Peyer's patch (tissue), 4 donors: ENCODE measurements at regions not wholly inside any gene's neighbourhood (a gene's known extent, or its start where the extent isn't known, plus 50 kb on each side); places are given as distances from the start of the nearest gene placed in this dataset.
"Not testable (repeated sequence)": the region's sequence is repeated elsewhere in the genome, so short reads cannot be mapped to it uniquely, and the experiment has no call there.

ENCODE experiments used
- DNase-seq, 3 donors: peaks; one replicate each; pipeline ENCODE4 v3.0.0-alpha.2; 2017 to 2019
- H3K27ac ChIP-seq, 4 donors: fragments of 200-600 bp; sonication (generic); one replicate each; pipeline ENCODE4 v1.5.1; 2016 to 2019
- H3K27me3 ChIP-seq, 2 donors: fragments of 200-600 bp; sonication (generic); one replicate each; pipeline ENCODE4 v1.5.1; 2019
- H3K36me3 ChIP-seq, 3 donors: fragments of 200-600 bp; sonication (generic); one replicate each; pipeline ENCODE4 v1.5.1; 2016 to 2019
- H3K4me1 ChIP-seq, 4 donors: fragments of 200-600 bp; sonication (generic); one replicate each; pipeline ENCODE4 v1.5.1; 2016 to 2019
- H3K4me3 ChIP-seq, 4 donors: fragments of 200-600 bp; sonication (generic); 1 replicate in 3 of 4; 2 replicates in 1 of 4; pipeline ENCODE4 v1.5.1; 2016 to 2019; ENCODE audit warnings: mild to moderate bottlenecking in 1 of 4
- H3K9me3 ChIP-seq, 4 donors: fragments of 200-600 bp; sonication (generic); one replicate each; pipeline ENCODE4 v1.5.1; 2016 to 2019; ENCODE audit warnings: mild to moderate bottlenecking in 1 of 4
- POLR2A ChIP-seq, 2 donors: fragments of 450-650 bp; IDR thresholded peaks; one replicate each; pipeline ENCODE4 v1.5.1; 2017; ENCODE audit warnings: antibody characterized with exemption in 2 of 2, mild to moderate bottlenecking in 2 of 2, moderate library complexity in 2 of 2
- TF ChIP-seq, protein P1 (sequence below), 6 experiments: fragments of 450-650 bp in 4 of 6; fragments of 200-600 bp in 2 of 6; sonication (generic) in 1 of 6; IDR thresholded peaks; one replicate each; pipeline ENCODE4 v1.5.1; 2017 to 2019; ENCODE audit warnings: antibody characterized with exemption in 6 of 6, mild to moderate bottlenecking in 3 of 6, moderate library complexity in 1 of 6

DNA sequence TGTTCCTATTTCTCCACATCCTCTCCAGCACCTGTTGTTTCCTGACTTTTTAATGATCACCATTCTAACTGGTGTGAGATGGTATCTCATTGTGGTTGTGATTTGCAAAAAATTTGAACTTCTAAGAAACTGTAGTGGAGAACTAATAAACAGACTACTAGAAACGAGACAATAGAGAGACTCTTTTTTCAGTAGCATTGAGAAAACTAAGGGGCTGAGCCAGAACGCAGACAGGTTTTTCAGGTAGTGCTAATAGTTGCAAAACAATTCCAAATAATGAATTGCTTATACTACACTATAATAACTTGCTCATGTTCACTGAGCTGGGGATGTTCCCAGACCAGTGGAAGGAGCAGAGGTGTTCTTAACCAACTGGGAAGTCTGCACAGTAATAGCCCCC, 98.8 kb upstream of the DPH5 start:
- Histone ChIP-seq H3K4me3 (no peak overlapping the region), H3K27ac (no peak overlapping the region), H3K36me3 (no peaks in the 10 kb centered on the region), H3K9me3 (no peaks in the 10 kb centered on the region), H3K27me3 (no peaks in the 10 kb centered on the region), H3K4me1 (no peaks in the 10 kb centered on the region)
- TF ChIP-seq POLR2A (IDR thresholded peaks at IDR 0.05): no peak
- TF ChIP-seq, protein P1, sequence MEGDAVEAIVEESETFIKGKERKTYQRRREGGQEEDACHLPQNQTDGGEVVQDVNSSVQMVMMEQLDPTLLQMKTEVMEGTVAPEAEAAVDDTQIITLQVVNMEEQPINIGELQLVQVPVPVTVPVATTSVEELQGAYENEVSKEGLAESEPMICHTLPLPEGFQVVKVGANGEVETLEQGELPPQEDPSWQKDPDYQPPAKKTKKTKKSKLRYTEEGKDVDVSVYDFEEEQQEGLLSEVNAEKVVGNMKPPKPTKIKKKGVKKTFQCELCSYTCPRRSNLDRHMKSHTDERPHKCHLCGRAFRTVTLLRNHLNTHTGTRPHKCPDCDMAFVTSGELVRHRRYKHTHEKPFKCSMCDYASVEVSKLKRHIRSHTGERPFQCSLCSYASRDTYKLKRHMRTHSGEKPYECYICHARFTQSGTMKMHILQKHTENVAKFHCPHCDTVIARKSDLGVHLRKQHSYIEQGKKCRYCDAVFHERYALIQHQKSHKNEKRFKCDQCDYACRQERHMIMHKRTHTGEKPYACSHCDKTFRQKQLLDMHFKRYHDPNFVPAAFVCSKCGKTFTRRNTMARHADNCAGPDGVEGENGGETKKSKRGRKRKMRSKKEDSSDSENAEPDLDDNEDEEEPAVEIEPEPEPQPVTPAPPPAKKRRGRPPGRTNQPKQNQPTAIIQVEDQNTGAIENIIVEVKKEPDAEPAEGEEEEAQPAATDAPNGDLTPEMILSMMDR (IDR thresholded peaks at IDR 0.05): no peak
- DNase-seq: no peak

GRCh38 chr1:101123904-101124303, 98.3 kb upstream of the DPH5 start:
- H3K27me3 ChIP-seq, DNase-seq, H3K4me3 ChIP-seq, H3K27ac ChIP-seq, H3K36me3 ChIP-seq, H3K4me1 ChIP-seq, H3K9me3 ChIP-seq: not testable (repeated sequence)

DNA sequence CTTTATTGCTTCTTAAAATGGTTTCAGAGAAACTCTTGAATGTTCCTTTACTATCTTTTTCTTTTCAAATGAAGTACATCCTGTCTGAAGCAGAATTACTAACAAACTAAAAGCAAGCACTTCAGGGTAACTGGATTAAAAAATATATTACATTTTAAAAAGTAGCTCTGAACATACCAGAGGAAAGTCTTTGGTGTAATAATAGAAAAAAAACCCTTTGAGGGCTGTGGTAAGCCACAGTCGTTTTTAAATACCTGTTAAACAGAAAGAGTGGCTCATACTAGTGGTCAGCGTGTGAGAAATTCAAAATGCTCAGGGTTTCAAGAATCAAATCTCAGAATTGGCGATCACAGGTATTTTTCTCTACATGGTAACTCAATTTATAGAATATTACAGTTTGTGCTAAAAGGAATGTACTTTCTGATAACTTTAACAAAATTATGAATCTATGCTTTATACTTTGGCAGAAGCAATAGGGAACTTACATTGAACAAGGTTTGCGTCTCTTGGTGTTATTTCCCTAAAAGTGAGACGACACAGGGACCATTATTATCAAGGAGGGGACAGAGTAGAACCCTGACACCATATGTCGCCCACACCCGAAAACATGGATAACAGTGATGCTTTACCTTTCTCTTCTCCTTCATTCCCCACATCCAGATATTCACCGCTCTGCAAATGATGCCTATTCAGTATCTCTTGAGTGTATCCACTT, 97.0 kb upstream of the DPH5 start:
- H3K27ac ChIP-seq: no peak overlapping the region

DNA sequence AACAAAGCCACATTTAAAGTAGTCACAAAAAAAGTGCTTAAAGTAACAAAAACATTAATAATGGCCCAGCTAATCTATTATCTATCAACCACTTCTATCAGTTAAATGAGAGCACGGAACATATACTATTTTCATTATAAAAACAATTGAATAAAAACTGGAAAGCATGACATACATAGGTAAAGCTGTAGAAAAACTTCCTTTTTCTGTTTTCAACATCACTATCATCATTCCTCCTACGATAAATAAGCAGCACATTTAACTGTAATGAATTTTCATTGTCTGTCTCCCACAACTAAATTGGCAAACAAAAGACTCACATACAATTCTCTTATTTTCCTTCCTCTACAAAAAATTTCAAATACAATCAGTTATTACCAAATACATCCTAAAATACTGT, 96.4 kb upstream of the DPH5 start:
- no peak for DNase-seq
- Histone ChIP-seq H3K27me3 (no peaks in the 10 kb centered on the region), H3K4me3 (no peak overlapping the region), H3K9me3 (no peaks in the 10 kb centered on the region), H3K27ac (no peak overlapping the region), H3K4me1 (no peaks in the 10 kb centered on the region), H3K36me3 (no peaks in the 10 kb centered on the region)
- TF ChIP-seq POLR2A (IDR thresholded peaks at IDR 0.05): no peak
- TF ChIP-seq, protein P1 (IDR thresholded peaks at IDR 0.05): no peak

More for the DNA sequence above, 97.0 kb upstream of the DPH5 start:
- Histone ChIP-seq H3K36me3 (no peaks in the 10 kb centered on the region), H3K4me3 (no peak overlapping the region), H3K4me1 (no peaks in the 10 kb centered on the region), H3K9me3 (no peaks in the 10 kb centered on the region), H3K27me3 (no peaks in the 10 kb centered on the region)
- DNase-seq: no peak
- TF ChIP-seq, protein P1 (IDR thresholded peaks at IDR 0.05): no peak
- TF ChIP-seq POLR2A (IDR thresholded peaks at IDR 0.05): no peak

DNA sequence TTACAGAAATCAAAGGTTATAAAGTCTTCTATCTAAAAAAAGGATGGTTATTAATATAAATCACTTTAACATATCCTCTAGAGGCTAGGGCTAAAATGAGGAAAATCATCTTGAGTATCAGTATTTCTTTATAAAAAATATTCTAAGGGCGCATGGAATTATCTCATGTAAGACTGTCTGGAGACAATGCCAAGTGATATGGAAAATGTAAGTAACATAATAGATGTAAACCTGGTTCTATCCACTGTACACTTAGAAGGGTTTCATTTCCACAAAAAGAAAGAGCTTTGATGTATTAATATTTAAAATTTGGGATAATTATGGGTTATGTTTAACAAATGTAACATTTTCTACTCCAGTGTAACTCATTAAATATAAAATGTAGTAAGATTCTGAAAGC, 95.9 kb upstream of the DPH5 start:
- no peaks in the 10 kb centered on the region for H3K36me3 ChIP-seq
- H3K4me1 ChIP-seq: no peaks in the 10 kb centered on the region
- H3K9me3 ChIP-seq: no peaks in the 10 kb centered on the region
- DNase-seq: no peak
- no peaks in the 10 kb centered on the region for H3K27me3 ChIP-seq
- TF ChIP-seq, protein P1 (IDR thresholded peaks at IDR 0.05): no peak
- TF ChIP-seq POLR2A (IDR thresholded peaks at IDR 0.05): no peak
- no peak overlapping the region for H3K4me3 ChIP-seq
- H3K27ac ChIP-seq: no peak overlapping the region

GRCh38 chr1:101120868-101121267, 95.3 kb upstream of the DPH5 start:
- DNase-seq: no peak
- TF ChIP-seq POLR2A (IDR thresholded peaks at IDR 0.05): no peak
- H3K36me3 ChIP-seq: no peaks in the 10 kb centered on the region

DNA sequence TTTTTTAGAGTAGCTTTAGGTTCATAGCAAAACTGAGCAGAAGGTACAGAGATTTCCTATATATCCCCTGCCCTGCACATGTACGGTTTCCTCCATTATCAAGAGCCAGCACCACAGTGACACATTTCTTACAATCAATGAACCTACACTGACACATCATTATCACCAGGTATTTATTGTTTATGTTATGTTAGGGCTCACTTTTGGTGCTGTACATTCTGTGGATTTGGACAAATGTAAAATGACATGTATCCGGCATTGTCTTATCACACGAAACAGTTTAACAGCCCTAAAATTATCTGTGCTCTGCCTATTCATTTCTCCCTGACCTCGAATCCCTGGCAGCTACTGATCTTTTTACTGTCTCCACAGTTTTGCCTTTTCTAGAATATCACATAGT, 93.7 kb upstream of the DPH5 start:
- H3K9me3 ChIP-seq: no peaks in the 10 kb centered on the region
- no peaks in the 10 kb centered on the region for H3K27me3 ChIP-seq
- no peak for DNase-seq
- TF ChIP-seq, protein P1 (IDR thresholded peaks at IDR 0.05): no peak
- no peak for TF ChIP-seq POLR2A (IDR thresholded peaks at IDR 0.05)
- H3K27ac ChIP-seq: no peak overlapping the region
- H3K4me1 ChIP-seq: no peaks in the 10 kb centered on the region
- no peak overlapping the region for H3K4me3 ChIP-seq
- H3K36me3 ChIP-seq: no peaks in the 10 kb centered on the region

More at GRCh38 chr1:101120868-101121267, 95.3 kb upstream of the DPH5 start:
- Histone ChIP-seq H3K27ac (no peak overlapping the region), H3K4me3 (no peak overlapping the region), H3K9me3 (no peaks in the 10 kb centered on the region), H3K4me1 (no peaks in the 10 kb centered on the region), H3K27me3 (no peaks in the 10 kb centered on the region)
